Activated CD8-positive, alpha-beta memory T cell treated with anti-CD3 and anti-CD28 coated beads for 24 hours (primary cell): ENCODE measurements at regions not wholly inside any gene's neighbourhood (a gene's known extent, or its start where the extent isn't known, plus 50 kb on each side); places are given as distances from the start of the nearest gene placed in this dataset.
"Not testable (repeated sequence)": the region's sequence is repeated elsewhere in the genome, so short reads cannot be mapped to it uniquely, and the experiment has no call there.

Experiments used
- DNase-seq: peaks from one replicate; pipeline ENCODE4 v3.0.0-alpha.2; 2020

DNA sequence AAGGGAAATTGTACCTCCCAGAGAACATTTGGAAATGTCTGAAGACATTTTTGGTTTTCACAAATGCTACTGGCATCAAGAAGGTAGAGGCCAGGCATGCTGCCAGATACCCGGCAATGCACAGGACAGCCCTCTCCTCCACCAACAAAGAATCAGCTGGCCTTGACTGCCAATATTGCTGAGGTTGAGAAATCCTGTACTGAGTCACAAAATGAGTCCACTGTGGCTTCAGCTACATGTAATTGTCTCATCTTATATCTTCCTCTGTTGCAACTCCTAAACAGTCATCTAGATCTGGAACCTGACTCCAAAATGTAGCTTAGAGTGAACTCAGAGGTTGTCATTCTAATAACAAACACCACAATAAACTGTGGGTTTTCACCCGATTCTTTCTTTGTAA lies 327.5 kb upstream of the POGK start:
- no peak for DNase-seq

DNA sequence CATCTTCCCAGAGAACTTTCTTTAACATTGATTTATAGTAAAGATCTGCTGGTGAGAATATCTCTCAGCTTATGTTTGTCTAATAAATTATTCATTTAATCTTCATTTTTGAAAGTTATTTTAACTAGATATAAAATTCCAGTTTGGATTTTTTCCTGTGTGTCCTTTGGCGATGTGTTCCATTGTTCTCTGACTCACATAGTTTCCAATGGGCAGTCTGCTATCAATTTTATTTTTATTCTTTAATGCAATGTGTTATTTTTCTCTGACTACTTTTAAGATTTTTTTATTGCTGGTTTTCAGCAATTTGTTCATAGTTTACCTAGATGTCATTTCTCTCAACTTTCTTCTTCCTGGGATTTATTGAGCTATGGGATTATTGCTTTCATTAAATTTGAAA lies 325.2 kb upstream of the POGK start:
- DNase-seq: no peak

DNA sequence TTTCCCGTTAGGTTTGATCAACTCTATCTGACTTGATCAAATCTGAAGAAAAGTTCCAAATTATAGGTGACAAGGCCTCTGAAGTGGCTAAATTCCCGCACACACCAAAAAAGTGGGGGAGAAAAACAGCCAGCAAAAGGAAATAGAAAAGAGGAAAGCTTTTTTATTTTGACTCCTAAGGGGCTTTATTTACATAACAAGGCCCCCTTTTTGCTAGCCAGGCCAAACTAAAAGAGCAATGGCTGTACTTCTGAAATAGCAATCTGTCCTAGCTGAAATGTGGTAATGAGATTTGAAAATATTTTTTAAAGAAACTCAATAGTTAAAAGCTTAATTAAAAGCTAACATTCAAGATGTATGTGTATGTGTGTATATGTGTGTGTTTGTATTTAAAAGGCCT lies 311.5 kb upstream of the POGK start:
- no peak for DNase-seq

DNA sequence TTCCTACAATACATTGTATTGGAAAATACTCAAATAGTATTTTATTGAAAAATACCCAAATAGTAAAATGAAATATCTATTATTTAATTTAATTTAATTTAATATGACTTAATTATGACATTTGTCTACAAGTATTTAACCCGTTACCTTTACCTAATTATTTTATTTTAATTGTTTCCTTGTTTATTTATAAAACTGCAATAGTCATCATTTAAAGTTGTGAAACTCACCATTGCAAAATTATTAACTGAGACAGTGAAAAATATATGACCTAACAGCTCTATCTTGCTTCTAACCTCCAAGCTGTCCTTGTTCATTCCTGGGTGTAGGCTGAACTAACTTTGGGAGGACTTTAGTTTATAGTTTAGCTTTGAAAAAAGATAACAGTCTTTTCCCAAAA lies 300.6 kb upstream of the POGK start:
- no peak for DNase-seq

DNA sequence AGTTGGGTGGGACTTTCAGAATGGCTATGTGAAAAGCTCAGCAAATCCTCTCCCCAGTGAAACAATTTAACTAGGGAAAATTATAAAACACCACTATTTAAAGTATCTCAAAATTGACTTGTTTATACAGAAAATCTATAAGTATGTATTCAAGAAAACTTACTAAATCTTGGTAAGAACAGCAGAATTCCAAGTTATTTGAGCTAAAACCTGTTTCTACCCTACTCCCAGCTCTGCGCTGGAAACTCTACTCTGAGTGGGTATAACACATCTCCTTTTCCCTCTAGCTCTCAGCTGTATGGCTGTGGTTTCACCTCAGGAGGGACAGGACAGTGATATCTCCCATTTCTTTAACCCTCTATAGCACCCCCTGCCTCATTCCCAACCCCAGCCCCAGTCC lies 295.2 kb upstream of the POGK start:
- DNase-seq: no peak

DNA sequence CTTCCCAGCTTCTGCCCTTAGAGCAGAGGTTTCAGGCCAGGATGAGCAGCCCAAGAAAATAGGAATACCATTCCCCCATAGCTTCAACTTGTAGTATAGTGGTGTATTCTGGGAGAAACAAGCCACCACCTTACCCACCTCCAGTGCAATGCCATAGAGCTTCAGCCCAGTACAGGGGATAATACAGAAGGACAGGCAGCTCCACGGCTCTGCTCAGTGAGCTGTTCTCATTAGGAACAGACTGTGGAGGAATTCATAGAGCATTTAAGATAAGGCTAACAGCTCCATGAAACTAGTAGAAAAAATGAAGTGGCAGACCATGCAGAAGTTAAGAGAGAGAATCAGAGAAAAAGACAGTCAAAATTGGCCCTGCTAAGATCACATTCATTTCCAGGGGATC lies 294.7 kb upstream of the POGK start:
- DNase-seq: no peak

DNA sequence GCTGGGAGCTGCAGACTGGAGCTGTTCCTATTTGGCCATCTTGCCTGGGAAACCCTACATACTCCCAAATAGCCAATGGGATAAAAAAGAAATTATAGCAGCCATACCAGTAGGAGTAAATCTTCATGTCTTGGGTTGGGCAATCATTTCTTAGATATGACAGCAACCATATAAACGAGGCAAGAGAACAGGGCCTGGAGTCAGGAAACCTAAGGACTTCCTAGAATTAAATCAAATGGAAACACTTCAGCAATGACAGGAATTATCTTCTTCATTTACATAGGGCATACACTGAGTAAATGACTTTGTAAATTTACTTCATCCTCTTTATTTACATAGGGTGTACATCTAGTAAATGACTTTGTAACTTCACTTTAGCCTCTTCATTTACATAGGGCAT lies 286.6 kb upstream of the POGK start:
- no peak for DNase-seq

DNA sequence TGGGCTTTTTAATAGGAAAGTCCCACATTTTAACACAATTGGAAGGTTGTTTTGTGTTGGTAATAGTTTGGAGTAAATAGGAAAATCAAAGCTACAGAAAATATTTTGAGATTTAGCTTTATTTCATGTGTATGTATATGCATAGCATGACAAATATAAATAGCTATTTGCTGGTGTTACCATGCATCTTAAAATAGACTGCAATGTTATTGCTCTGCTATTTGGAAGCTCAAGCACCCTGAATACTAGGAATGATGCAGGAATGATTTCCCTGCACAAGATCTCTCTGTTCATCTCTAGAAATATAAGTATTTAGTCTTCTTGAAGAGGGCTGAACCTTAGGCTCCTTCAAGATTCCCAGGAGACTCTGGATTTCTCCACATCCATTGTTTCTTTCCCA lies 268.3 kb upstream of the POGK start:
- no peak for DNase-seq

DNA sequence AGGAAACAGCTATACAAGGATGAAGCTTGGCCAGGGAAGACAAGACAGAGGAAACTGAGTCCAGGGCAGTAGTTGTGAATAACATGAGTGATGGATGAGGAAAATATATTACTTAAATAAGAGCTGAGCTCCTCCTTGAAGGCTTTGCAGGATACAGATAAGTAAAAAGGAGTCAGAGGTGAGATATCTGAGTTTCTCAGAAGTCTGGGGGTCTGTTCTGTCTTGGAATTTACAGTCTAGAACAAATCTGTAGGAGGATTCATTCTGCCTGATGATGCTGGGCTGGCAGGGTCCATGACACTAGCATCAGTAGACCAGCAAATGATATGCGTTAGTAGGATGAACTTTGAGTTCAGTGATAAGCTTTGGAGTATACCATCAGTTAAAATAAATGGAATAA lies 266.1 kb upstream of the POGK start:
- DNase-seq: no peak

DNA sequence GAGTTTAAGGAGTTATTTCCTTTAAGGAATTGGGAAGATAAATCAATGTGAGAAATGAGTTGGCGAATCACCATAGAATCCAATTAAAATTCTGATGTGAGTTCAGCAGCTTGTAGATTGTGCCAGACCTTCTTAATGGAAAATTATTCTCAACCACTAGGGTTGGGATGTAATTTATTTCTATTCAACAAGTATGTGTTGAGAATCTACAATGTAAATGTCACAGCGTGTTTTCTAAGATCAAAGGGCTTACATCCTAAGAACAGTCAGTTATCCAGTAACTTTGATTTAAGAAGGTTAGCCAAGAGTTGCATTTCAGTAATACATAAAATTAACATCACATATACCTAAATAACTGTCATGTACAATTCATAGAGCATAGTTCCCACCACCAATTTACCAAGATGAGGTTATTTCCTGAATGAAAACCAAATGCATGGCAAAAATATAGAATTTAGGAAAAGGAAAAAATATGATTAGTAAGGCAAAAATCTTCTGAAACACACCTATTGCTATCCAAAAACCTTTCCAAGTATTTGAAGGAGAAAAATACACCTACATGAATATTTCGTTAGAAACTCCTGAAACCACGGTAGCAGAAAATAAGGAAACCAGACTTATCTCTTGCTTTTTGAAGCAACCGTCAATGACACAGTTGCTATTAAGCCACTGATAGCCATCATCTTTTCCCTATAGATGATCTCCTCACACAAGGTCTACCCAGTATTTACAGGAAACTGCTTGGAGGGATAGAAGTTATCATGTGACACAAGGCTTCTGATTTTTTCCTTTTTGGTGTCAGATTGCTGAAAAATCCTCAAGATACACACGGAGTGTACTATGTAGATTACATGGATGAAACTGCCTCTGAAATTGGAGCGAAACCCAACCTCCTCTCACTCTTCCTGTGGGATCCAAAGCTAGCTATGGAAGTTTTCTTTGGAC lies 259.4 kb upstream of the POGK start:
- no peak for DNase-seq

DNA sequence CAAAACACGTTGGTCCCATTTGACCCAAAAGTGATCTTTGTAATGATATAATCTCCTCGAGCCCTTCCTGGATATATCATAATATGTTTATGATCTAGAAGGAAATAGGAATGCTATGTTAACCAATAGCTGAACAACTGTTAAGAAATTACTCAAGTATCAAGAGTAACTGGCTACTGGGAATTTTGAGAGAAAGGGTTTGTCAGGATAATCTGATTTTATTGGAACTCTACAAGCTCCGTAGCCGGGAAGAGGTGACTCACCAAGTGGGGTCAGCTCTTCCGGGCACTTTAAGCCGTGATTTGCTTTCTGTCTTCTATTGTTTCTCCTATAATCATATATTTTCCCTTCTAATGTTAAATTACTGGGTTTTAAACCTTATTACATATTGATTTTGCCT lies 250.5 kb upstream of the POGK start:
- no peak for DNase-seq

DNA sequence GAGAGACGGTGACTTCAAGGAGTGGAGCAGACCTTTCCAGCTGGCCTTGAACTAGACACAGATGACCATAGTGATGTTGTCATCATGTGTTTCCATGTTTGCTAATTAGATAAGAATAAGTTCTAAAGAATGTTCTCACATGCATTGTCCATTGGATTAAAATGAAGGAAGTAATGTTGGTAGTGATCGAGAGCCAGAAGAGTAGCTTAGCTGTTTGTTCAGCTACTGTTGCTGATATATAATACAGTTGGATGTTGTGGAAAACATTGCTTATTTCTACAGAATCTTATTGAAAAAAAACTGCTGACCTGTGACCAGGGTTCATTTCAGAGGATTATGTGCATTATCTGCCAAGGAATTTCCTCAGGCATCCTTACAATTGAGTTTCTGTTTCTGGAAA lies 249.1 kb upstream of the POGK start:
- no peak for DNase-seq

DNA sequence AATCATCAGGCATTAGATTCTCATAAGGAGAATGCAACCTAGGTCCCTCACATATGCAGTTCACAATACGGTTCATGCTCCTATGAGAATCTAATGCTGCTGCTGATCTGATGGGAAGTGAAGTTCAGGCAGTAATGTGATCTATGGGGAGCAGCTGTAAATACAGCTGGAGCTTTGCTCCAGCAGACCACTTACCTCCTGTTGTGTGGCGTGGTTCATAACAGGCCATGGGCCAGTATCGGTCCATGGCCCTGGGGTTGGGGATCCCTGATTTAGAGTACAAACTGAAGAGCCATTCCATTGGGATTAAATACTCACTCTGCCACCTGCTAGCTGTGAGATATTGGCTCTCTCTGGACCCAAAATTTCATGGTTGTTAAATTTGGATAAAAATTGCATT lies 244.6 kb upstream of the POGK start:
- DNase-seq: no peak

DNA sequence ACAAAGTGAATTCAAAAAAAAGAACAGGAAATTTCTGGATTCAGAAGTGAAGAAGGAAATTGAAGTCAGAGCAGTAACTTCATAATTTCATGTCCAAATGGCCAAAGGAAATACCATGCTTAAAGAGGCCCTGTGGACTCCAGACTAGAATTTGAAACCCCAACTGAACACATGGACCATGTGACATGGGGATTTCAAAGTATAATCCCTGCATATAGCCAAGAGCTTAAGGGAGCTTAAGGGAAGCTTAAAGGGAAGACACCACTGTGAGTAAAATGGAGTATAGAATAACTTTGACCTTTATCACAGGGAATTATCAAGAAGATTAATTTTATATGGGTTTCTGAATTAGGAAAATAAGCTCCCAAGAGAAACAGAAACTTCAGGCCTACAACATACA lies 241.8 kb upstream of the POGK start:
- DNase-seq: no peak

DNA sequence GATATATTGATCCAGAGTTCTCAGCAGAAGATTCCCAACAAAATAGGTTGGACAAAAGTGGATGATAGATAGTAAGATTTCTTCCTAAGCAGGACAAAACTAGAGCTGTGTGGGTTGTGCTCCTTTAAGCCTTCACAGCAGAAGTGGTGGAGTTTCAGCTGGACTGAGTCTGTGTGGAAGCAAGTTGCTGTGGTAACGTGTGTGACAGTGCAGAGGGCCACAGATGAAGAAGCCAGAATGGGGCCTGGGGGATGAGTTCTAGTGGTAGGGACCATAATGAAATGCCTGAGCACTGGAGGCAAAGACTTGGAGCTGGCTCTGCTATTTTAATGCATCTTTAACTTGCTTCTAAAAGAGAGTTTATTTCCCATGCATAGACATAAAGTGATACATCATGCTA lies 238.7 kb upstream of the POGK start:
- DNase-seq: no peak

DNA sequence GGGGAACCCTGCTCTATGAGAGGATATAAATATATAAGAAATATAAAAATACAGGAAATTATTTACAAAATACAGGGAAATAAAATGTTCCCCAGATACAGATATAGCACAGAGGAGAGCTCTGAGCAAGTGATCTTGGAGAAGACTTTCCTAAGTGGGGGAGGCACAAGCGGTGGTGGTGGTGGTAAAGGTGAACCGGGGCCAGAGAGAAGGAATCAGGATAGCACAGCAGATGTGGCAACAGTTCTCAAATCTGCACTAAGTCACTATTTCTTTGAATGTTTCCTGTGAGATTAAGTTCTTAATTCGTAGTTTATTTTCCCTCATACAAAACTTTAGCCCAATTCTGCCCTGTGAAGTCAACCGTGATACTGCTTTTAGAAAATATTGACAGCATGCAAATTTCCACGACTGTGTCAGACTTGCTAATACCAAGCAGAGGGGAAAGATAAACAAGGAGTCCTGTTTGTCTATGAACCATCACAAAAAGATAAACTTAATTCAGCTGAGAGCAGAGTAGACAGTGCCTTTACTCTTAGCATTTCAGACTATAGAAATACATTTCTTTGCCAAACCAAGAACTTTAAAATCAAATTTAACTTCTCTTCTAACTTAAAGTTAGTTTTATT lies 237.5 kb upstream of the POGK start:
- no peak for DNase-seq

DNA sequence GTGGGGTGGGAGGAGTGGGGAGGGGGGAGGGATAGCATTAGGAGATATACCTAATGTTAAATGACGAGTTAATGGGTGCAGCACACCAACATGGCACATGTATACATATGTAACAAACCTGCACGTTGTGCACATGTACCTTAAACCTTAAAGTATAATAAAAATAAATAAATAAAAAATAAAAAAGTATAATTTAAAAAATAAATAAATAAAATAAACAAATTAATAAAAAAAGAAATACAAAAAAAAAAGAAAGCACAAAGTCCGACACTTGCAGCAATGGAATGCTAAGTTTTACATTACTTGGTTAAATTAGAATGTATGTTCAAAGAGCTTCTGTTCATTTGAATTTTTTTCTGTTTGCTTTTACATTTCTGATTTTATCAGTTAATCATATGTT lies 236.5 kb upstream of the POGK start:
- not testable (repeated sequence) for DNase-seq

DNA sequence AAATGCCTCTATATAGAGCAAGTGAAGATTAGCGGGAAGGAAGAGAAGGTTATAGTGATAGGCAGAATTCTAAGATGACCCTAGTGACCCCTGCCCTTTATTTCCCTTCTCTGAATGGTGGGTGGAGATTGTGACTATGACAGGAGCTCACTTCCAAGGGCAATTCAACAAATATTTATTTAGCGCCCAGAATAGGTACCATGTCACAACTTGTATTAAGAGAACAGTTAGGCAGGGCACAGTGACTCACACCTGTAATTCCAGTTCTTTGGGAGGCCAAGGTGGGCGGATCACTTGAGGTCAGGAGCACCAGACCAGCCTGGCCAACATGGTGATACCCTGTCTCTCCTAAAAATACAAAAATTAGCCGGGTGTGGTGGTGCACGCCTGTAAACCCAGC lies 236.0 kb upstream of the POGK start:
- no peak for DNase-seq

DNA sequence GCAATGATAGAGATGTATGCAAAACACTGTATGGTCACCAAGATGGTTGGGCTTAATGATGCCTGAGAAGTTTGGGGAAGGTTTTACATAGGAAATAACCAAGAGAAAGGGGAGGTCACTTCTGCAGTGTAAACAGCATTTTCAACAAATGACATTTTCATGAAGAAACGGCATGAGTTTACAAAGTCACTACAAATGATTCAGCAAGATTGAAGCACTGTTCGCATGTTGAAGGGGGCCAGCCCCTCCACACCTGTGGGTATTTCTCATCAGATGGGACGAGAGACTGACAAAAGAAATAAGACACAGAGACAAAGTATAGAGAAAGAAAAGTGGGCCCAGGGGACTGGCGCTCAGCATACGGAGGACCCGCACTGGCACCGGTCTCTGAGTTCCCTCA lies 234.1 kb upstream of the POGK start:
- DNase-seq: no peak

DNA sequence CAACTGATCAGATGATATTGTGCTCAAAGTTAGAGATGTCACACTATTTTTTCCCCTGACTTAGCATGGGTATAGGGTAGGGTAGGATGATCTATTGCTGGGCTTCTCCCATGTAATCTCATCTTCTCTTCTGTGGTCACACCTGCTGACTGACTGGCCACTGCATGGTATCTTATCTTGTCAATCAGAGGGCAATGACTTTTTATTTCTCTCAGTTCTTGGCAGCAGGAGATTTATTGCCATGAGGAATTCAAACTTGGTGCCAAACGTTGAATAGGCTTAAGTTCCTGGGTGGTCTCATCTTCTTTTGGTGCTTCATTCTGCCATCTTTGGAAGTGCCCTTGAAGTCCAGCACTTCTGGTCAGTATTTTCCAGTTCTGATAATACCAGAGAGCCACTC lies 226.4 kb upstream of the POGK start:
- no peak for DNase-seq

DNA sequence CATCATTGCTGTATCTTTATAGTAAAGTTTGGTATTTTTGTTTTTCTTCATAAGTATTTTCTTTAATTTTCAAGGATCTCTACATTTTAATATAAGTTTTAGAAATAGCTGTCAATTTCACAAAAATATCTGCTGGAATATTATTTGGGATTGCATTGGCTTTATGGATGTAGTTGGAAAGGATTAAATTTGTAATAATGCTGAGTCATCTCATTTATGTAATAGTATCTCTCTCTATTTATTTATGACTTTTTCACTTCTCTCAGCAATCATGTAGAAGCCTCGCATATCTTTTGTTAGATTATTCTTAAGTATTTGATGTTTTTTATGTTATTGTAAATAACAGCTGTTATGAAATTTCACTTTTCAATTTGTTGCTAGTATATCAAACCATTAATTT lies 223.1 kb upstream of the POGK start:
- DNase-seq: no peak

DNA sequence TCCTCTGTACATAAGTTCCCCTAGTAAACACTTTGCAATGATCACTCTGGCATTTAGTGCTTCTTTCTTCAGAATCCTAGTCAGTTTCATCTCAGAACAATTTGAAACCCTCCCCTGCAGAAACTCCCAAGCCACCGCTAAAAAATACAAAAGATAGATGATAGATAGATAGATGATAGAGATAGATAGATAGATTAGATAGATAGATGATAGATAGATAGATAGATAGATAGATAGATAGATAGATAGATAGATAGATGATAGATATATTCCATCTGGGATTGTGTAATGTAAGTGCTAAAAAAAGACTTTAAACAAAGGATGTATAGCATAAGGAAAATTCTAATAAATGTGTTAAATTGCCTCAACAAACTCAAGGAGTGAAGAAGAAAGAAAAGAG lies 212.6 kb upstream of the POGK start:
- DNase-seq: no peak

DNA sequence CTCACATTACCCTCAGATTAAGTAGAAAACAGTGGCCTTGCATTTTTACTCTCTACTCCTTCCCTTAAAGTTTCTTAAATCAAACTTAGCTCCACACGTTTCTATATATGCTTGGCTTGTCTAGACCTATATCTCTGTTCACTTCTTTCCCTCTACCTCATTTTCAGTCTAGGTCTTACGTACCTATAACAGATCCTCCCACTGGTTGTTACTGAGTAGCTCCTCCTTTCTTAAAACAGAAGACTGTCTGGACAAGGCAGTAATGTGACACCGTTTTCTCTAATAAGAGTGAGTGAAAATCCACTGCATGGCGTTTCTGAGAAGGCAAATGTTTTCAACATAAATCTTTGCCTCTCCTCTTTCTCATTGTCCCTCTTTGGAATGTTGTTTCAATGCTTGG lies 211.7 kb upstream of the POGK start:
- no peak for DNase-seq

DNA sequence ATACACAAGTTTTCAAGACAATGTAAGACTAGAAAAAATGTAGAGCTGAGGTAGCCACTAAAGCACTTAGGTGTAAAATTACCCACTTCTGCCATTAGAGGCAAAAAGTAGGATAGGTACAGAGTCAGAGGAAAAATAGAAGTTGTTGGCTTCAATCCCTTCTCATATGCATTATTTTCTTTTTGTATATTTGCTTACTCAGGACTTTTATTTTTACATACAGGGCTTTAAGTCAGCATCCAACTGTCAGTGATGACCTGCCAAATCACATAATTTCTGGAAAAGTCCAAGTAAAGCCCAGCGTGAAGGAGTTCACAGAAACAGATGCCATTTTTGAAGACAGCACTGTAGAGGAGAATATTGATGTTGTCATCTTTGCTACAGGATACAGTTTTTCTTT lies 211.0 kb upstream of the POGK start:
- no peak for DNase-seq

DNA sequence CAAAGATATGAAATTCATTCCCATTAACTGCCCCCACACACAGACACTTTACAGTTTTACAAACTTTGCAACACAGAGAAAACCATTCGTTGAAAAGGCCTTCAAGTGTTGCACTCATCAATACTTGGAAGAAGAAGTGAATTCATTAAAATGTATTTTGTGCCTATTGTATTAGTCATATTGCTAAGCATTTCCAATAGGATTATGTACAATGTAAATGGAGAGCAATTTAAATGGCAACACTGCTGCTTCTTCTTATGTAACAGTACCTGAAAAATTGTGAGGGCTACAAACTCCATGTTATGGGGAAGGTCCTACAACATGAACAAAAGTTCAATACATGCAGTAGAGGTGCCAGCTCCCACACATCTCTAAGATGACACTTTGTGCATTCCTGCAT lies 209.3 kb upstream of the POGK start:
- no peak for DNase-seq
